HG02870 (cell line): ENCODE measurements at regions not wholly inside any gene's neighbourhood (a gene's known extent, or its start where the extent isn't known, plus 50 kb on each side); places are given as distances from the start of the nearest gene placed in this dataset.

Source experiments
- ATAC-seq: cut with Tn5 transposase; IDR thresholded peaks from one replicate; pipeline ENCODE4 v1.9.1; 2021; ENCODE audit warnings: mild to moderate bottlenecking, moderate library complexity; ENCODE audit not compliant: unreplicated experiment

GRCh38 chr15:69730281-69731080, 277.9 kb downstream of the RPLP1 start:
- ATAC-seq, result no peak

- no peak for ATAC-seq
Observed at GRCh38 chr15:69731081-69731330, 278.4 kb downstream of the RPLP1 start.

GRCh38 chr15:69731581-69731980, 279.0 kb downstream of the RPLP1 start:
- no peak for ATAC-seq

GRCh38 chr15:69732133-69732532, 279.5 kb downstream of the RPLP1 start:
- no peak for ATAC-seq

GRCh38 chr15:69734699-69735098, 282.1 kb downstream of the RPLP1 start:
- no peak for ATAC-seq

- ATAC-seq, result no peak
Observed at GRCh38 chr15:69735121-69735520, 282.5 kb downstream of the RPLP1 start.

GRCh38 chr15:69736161-69736560, 283.5 kb downstream of the RPLP1 start:
- no peak for ATAC-seq

- ATAC-seq, result no peak
Observed at GRCh38 chr15:69737916-69738315, 285.3 kb downstream of the RPLP1 start.

- no peak for ATAC-seq
Observed at GRCh38 chr15:69740684-69741083, 288.1 kb downstream of the RPLP1 start.

GRCh38 chr15:69742361-69742760, 289.7 kb downstream of the RPLP1 start:
- ATAC-seq, result no peak

GRCh38 chr15:69743091-69743490, 290.5 kb downstream of the RPLP1 start:
- no peak for ATAC-seq

- ATAC-seq, result no peak
Observed at GRCh38 chr15:69744391-69745162, 292.0 kb downstream of the RPLP1 start.

GRCh38 chr15:69747193-69747592, 294.6 kb downstream of the RPLP1 start:
- no peak for ATAC-seq

- no peak for ATAC-seq
Observed at GRCh38 chr15:69748131-69748530, 295.5 kb downstream of the RPLP1 start.

- no peak for ATAC-seq
Observed at GRCh38 chr15:69748576-69749185, 296.1 kb downstream of the RPLP1 start.

GRCh38 chr15:69749274-69749673, 296.7 kb downstream of the RPLP1 start:
- ATAC-seq, result no peak

- ATAC-seq, result no peak
Observed at GRCh38 chr15:69749797-69750196, 297.2 kb downstream of the RPLP1 start.

GRCh38 chr15:69750253-69750652, 297.6 kb downstream of the RPLP1 start:
- ATAC-seq, result no peak

GRCh38 chr15:69751147-69751546, 298.5 kb downstream of the RPLP1 start:
- ATAC-seq, result no peak

- no peak for ATAC-seq
Observed at GRCh38 chr15:69751566-69751965, 298.9 kb downstream of the RPLP1 start.

- no peak for ATAC-seq
Observed at GRCh38 chr15:69753867-69754266, 301.2 kb downstream of the RPLP1 start.

GRCh38 chr15:69754313-69754712, 301.7 kb downstream of the RPLP1 start:
- ATAC-seq, result no peak
